ENCODE measurements at regions not wholly inside any gene's neighbourhood (a gene's known extent, or its start where the extent isn't known, plus 50 kb on each side); places are given as distances from the start of the nearest gene placed in this dataset.
"Not testable (repeated sequence)": the region's sequence is repeated elsewhere in the genome, so short reads cannot be mapped to it uniquely, and the experiment has no call there.

DNA sequence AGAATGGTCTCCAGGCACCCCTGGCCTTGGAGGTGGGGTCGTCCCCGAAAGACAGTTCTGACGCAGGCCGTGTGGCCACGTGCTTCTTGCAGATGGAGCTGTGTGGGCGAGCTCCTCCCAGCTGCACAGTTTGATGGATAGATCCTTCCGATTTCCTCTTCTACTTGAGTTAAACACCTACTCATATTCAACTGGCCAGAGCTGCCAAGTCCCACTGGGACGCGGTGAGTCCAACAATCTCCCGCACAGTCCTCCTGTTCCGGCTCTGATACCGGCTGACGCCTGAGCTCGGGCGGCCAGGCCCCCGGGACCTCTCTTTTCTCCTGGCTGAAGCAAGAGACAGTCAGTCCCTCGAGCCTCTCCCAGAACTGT lies 57.9 kb upstream of the DACT2 start:
- no peak for FAIRE-seq
- H3K36me3 ChIP-seq (ENCODE audit: control insufficient read depth, insufficient read depth, low read length) = no peaks in the 10 kb centered on the region
- no peak overlapping the region for H3K4me3 ChIP-seq (ENCODE audit: low read depth, low read length)
- no peak for DNase-seq (ENCODE audit: low read depth)
- no peaks in the 10 kb centered on the region for H3K27me3 ChIP-seq (ENCODE audit: control insufficient read depth, insufficient read depth, low read length)
- TF ChIP-seq, protein P1, sequence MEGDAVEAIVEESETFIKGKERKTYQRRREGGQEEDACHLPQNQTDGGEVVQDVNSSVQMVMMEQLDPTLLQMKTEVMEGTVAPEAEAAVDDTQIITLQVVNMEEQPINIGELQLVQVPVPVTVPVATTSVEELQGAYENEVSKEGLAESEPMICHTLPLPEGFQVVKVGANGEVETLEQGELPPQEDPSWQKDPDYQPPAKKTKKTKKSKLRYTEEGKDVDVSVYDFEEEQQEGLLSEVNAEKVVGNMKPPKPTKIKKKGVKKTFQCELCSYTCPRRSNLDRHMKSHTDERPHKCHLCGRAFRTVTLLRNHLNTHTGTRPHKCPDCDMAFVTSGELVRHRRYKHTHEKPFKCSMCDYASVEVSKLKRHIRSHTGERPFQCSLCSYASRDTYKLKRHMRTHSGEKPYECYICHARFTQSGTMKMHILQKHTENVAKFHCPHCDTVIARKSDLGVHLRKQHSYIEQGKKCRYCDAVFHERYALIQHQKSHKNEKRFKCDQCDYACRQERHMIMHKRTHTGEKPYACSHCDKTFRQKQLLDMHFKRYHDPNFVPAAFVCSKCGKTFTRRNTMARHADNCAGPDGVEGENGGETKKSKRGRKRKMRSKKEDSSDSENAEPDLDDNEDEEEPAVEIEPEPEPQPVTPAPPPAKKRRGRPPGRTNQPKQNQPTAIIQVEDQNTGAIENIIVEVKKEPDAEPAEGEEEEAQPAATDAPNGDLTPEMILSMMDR (IDR thresholded peaks at IDR 0.05; ENCODE audit: insufficient read depth, low read length, severe bottlenecking) = no peak

DNA sequence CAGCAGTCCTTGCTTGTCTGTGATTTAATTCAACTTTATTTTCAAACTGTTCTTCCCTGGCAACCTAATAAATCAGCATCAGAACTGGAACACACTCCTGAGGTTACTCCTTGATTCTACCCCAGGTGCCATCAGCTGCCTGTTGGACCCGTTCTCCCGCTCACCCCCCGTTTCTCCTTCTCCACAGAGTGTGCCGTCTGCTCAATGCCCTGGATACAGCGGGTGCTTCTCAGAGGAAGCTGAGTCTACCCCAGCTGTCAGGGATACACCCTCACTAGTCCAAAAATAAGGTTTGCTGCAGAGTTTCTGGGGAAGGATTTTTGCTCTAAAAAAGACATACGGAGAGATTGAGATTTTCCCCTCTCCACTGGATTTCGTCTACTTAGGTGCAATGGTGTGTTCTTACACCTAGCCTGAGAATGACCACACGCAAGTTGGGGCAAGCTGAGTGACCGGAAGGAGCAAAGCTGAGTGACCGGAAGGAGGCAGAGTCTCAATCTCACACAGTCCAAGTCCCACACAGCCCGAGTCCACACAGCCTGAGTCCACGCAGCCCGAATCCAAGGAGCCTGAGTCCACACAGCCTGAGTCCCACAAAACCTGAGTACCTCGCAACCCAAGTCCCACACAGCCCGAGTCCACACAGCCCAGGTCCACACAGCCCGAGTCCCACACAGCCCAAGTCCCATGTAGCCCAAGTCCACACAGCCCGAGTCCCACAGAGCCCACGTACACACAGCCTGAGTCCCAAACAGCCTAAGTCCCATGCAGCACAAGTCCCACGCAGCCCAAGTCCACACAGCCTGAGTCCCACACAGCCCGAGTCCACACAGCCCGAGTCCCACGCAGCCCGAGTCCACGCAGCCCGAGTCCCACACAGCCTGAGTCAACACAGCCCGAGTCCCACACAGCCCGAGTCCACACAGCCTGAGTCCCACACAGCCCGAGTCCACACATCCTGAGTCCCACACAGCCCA lies 58.6 kb upstream of the DACT2 start:
- FAIRE-seq (no peak), DNase-seq (ENCODE audit: low read depth) (no peak)
- Histone ChIP-seq H3K36me3 (ENCODE audit: control insufficient read depth, insufficient read depth, low read length) (no peaks in the 10 kb centered on the region), H3K4me3 (ENCODE audit: low read depth, low read length) (no peak overlapping the region), H3K27me3 (ENCODE audit: control insufficient read depth, insufficient read depth, low read length) (no peaks in the 10 kb centered on the region)
- TF ChIP-seq, protein P1 (IDR thresholded peaks at IDR 0.05; ENCODE audit: insufficient read depth, low read length, severe bottlenecking) = no peak

GRCh38 chr6:168379579-168379978 lies 60.0 kb upstream of the DACT2 start:
- not testable (repeated sequence) for DNase-seq (ENCODE audit: low read depth)
- peak; percentile 93 for FAIRE-seq

GRCh38 chr6:168380166-168380955 lies 60.6 kb upstream of the SMOC2 start:
- FAIRE-seq; H3K36me3 ChIP-seq (ENCODE audit: control insufficient read depth, insufficient read depth, low read length); H3K27me3 ChIP-seq (ENCODE audit: control insufficient read depth, insufficient read depth, low read length); DNase-seq (ENCODE audit: low read depth); H3K4me3 ChIP-seq (ENCODE audit: low read depth, low read length): not testable (repeated sequence)

More at GRCh38 chr6:168379579-168379978, 60.0 kb upstream of the DACT2 start:
- H3K27me3 ChIP-seq (ENCODE audit: control insufficient read depth, insufficient read depth, low read length); H3K36me3 ChIP-seq (ENCODE audit: control insufficient read depth, insufficient read depth, low read length); H3K4me3 ChIP-seq (ENCODE audit: low read depth, low read length): not testable (repeated sequence)

DNA sequence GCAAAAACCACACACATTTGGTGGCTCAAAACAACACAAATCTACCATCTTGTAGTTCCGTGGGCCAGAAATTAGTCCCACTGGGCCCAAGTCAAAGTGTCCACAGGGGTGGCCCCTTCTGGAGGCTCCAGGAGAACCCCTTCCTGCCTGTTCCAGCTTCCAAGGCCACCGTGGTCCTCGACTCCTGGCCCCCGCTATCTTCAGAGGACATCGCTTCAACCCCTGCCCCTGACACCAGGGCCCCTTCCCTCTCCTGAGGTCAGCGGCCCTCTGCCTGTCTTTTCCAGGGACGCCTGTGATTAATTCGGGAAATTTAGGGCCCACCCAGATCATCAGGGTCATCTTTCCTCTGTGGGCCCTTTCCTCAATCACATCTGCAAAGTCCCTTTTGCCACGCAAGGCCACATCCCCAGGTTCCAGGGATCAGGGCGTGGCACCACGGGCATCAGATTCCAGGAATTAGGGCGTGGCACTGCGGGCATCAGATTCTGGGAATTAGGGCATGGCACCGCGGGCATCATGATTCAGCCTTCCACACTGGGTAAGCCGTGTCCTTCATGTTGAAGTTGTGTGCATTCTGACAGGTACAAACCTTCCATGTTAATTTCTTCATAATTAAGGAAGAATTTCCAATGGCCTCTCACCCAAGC lies 59.9 kb upstream of the SMOC2 start:
- no peak for DNase-seq (ENCODE audit: low read depth)
- Histone ChIP-seq H3K4me3 (ENCODE audit: low read depth, low read length) (no peak overlapping the region), H3K27me3 (ENCODE audit: control insufficient read depth, insufficient read depth, low read length) (no peaks in the 10 kb centered on the region), H3K36me3 (ENCODE audit: control insufficient read depth, insufficient read depth, low read length) (no peaks in the 10 kb centered on the region)
- no peak for FAIRE-seq
- TF ChIP-seq, protein P1 (IDR thresholded peaks at IDR 0.05; ENCODE audit: insufficient read depth, low read length, severe bottlenecking) = no peak

GRCh38 chr6:168381726-168382458 lies 59.1 kb upstream of the SMOC2 start:
- DNase-seq (ENCODE audit: low read depth) = no peak

More at GRCh38 chr6:168381726-168382458, 59.1 kb upstream of the SMOC2 start:
- H3K27me3 ChIP-seq (ENCODE audit: control insufficient read depth, insufficient read depth, low read length) = no peaks in the 10 kb centered on the region
- no peak overlapping the region for H3K4me3 ChIP-seq (ENCODE audit: low read depth, low read length)
- FAIRE-seq = no peak
- TF ChIP-seq, protein P1 (IDR thresholded peaks at IDR 0.05; ENCODE audit: insufficient read depth, low read length, severe bottlenecking) = no peak
- H3K36me3 ChIP-seq (ENCODE audit: control insufficient read depth, insufficient read depth, low read length) = no peaks in the 10 kb centered on the region

Measured in bronchial epithelial cell (primary cell).